DND-41 (cell line): ENCODE measurements at regions not wholly inside any gene's neighbourhood (a gene's known extent, or its start where the extent isn't known, plus 50 kb on each side); places are given as distances from the start of the nearest gene placed in this dataset.

ENCODE experiments used
- EZH2 ChIP-seq: IDR thresholded peaks from 3 replicates; pipeline ENCODE4 v1.6.1; 2012; ENCODE audit warnings: borderline replicate concordance, low read depth, mild to moderate bottlenecking, moderate library complexity, low read length, inconsistent platforms; ENCODE audit not compliant: severe bottlenecking
- TF ChIP-seq, protein P1 (sequence below): IDR thresholded peaks from 2 replicates; pipeline ENCODE4 v1.5.1; 2012; ENCODE audit warnings: borderline replicate concordance, low read length, moderate library complexity, mild to moderate bottlenecking; ENCODE audit not compliant: poor library complexity, severe bottlenecking; ENCODE audit errors: extremely low read depth

DNA sequence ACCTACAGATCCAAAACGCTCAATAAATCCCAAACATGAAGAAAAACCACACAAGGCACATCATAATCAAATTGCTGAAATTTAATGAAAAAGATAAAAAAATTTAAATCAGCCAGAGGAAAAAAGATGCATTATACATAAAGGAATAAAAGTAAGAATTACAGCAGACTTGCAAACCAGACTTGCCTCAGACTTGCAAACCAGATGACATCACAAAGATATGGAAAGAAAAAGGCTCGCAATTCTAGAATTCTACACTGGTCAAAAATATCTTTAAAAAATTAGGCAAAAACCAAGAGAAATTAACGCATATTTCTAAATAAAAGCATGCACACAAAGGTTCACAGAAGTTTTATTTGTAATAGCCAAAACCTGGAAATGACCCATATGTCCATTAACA is 188.0 kb upstream of the NAMPT start:
- no peak for TF ChIP-seq EZH2
- TF ChIP-seq, protein P1, sequence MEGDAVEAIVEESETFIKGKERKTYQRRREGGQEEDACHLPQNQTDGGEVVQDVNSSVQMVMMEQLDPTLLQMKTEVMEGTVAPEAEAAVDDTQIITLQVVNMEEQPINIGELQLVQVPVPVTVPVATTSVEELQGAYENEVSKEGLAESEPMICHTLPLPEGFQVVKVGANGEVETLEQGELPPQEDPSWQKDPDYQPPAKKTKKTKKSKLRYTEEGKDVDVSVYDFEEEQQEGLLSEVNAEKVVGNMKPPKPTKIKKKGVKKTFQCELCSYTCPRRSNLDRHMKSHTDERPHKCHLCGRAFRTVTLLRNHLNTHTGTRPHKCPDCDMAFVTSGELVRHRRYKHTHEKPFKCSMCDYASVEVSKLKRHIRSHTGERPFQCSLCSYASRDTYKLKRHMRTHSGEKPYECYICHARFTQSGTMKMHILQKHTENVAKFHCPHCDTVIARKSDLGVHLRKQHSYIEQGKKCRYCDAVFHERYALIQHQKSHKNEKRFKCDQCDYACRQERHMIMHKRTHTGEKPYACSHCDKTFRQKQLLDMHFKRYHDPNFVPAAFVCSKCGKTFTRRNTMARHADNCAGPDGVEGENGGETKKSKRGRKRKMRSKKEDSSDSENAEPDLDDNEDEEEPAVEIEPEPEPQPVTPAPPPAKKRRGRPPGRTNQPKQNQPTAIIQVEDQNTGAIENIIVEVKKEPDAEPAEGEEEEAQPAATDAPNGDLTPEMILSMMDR: no peak
